ENCODE measurements at regions not wholly inside any gene's neighbourhood (a gene's known extent, or its start where the extent isn't known, plus 50 kb on each side); places are given as distances from the start of the nearest gene placed in this dataset.

- DNase-seq (ENCODE audit: low read depth) = no peak
Observed at GRCh38 chr13:72427757-72428528, 299.5 kb downstream of the MZT1 start.

DNA sequence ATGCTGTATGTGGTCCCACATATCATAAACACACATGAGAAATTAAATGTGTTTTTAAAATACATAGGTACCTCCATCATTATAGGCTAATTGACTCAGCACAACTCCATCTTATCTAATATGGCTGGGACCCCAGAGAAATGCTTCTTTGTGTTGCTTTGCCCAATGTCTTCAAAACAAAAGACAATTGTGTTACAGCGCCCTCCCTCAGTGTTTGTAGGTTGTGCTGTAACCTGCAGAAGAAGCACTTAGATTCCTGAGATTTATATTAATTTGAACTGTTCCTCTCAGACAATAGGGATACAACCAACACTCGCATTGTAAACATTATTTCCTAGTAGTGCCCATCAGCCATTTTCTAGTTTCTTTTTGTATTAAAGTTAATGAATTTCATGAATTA is 303.4 kb downstream of the MZT1 start:
- TF ChIP-seq, protein P1, sequence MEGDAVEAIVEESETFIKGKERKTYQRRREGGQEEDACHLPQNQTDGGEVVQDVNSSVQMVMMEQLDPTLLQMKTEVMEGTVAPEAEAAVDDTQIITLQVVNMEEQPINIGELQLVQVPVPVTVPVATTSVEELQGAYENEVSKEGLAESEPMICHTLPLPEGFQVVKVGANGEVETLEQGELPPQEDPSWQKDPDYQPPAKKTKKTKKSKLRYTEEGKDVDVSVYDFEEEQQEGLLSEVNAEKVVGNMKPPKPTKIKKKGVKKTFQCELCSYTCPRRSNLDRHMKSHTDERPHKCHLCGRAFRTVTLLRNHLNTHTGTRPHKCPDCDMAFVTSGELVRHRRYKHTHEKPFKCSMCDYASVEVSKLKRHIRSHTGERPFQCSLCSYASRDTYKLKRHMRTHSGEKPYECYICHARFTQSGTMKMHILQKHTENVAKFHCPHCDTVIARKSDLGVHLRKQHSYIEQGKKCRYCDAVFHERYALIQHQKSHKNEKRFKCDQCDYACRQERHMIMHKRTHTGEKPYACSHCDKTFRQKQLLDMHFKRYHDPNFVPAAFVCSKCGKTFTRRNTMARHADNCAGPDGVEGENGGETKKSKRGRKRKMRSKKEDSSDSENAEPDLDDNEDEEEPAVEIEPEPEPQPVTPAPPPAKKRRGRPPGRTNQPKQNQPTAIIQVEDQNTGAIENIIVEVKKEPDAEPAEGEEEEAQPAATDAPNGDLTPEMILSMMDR (IDR thresholded peaks at IDR 0.05; ENCODE audit: low read depth, low read length, missing control alignments) = no peak
- no peak for DNase-seq (ENCODE audit: low read depth)
- no peak overlapping the region for H3K4me3 ChIP-seq (ENCODE audit: low read depth, low read length)

More at GRCh38 chr13:72427757-72428528, 299.5 kb downstream of the MZT1 start:
- TF ChIP-seq, protein P1 (IDR thresholded peaks at IDR 0.05; ENCODE audit: low read depth, low read length, missing control alignments) = no peak
- no peak overlapping the region for H3K4me3 ChIP-seq (ENCODE audit: low read depth, low read length)

- TF ChIP-seq, protein P1 (IDR thresholded peaks at IDR 0.05; ENCODE audit: low read depth, low read length, missing control alignments) = no peak
- no peak for DNase-seq (ENCODE audit: low read depth)
- H3K4me3 ChIP-seq (ENCODE audit: low read depth, low read length) = no peak overlapping the region
Observed at GRCh38 chr13:72415817-72416216, 311.6 kb downstream of the MZT1 start.

GRCh38 chr13:72412481-72412880 is 314.9 kb downstream of the MZT1 start:
- no peak for DNase-seq (ENCODE audit: low read depth)
- no peak overlapping the region for H3K4me3 ChIP-seq (ENCODE audit: low read depth, low read length)
- TF ChIP-seq, protein P1 (IDR thresholded peaks at IDR 0.05; ENCODE audit: low read depth, low read length, missing control alignments) = no peak

DNA sequence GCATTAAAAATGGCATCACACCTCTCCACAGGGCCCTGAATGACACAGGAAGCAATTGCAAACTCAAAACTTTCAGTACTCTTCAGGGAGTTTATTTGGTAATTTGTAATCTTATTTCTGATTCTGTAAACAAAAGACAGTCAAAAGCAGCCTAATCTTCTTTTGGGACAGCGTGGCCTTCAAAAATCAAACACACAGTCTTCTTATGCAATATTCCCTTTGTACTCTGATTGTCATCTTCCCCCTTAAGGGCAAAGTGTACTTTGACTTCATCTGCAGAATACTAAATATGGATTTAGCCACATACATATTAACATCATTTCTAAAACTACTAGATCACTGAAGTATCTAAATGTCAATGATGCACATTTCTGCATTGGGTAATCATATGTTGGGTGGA is 322.0 kb downstream of the MZT1 start:
- no peak overlapping the region for H3K4me3 ChIP-seq (ENCODE audit: low read depth, low read length)
- DNase-seq (ENCODE audit: low read depth) = no peak
- TF ChIP-seq, protein P1 (IDR thresholded peaks at IDR 0.05; ENCODE audit: low read depth, low read length, missing control alignments) = no peak

- DNase-seq (ENCODE audit: low read depth) = no peak
- TF ChIP-seq, protein P1 (IDR thresholded peaks at IDR 0.05; ENCODE audit: low read depth, low read length, missing control alignments) = no peak
- H3K4me3 ChIP-seq (ENCODE audit: low read depth, low read length) = no peak overlapping the region
Observed at GRCh38 chr13:72403396-72404010, 323.9 kb downstream of the MZT1 start.
